IPS DF 4.7 (cell line): ENCODE measurements at regions not wholly inside any gene's neighbourhood (a gene's known extent, or its start where the extent isn't known, plus 50 kb on each side); places are given as distances from the start of the nearest gene placed in this dataset.
A peak's percentile ranks its signal among the peaks of the same experiment; 100 is the strongest.

Source experiments
- DNase-seq: peaks from one replicate; pipeline ENCODE4 v3.0.0-alpha.2; 2013; ENCODE audit warnings: low spot score; ENCODE audit errors: extremely low read depth

DNA sequence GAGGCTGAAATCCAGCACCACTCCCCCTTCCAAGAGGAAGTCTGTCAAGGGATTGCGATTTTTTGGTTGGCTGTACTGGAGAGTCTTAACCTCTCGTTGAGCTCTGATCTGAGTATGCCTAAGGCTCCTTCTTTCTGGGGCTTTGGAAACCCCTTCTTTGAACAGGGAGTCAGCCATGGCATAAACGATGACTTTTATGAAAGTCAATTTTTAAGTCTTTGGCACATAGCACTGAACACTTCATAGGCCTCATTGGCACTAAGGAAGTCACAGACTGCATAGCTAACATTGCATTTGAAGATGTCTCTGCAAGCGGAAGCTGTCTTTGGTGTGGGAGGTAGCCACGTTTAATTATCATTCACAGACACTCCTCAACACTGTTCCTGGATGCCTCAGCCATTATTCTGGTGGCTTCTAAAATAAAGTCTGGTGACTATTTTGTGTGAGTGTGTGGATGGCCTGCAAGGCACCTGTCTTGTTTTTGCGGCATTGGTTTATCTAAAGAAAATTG, 148.2 kb upstream of the NCK2 start:
- DNase-seq: no peak

DNA sequence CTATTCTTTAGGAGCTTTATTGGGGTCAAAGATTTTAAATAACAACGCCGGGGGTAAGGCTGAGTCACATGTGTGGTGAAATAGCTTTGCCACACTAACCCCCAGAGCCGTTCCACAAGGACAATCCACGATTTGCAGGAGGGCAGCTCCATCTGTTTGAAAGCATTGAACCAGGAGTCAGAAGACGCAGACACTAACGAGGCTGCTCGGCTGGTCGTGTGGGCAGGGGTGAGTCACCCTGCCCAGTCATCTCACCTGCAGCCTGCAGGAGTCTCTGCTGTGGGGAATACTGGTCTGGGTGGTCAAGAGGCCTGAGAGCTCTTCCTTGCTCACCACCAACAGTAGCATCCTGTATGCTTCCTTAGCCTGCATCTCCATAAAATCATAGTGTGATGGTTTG, 149.2 kb upstream of the NCK2 start:
- no peak for DNase-seq

DNA sequence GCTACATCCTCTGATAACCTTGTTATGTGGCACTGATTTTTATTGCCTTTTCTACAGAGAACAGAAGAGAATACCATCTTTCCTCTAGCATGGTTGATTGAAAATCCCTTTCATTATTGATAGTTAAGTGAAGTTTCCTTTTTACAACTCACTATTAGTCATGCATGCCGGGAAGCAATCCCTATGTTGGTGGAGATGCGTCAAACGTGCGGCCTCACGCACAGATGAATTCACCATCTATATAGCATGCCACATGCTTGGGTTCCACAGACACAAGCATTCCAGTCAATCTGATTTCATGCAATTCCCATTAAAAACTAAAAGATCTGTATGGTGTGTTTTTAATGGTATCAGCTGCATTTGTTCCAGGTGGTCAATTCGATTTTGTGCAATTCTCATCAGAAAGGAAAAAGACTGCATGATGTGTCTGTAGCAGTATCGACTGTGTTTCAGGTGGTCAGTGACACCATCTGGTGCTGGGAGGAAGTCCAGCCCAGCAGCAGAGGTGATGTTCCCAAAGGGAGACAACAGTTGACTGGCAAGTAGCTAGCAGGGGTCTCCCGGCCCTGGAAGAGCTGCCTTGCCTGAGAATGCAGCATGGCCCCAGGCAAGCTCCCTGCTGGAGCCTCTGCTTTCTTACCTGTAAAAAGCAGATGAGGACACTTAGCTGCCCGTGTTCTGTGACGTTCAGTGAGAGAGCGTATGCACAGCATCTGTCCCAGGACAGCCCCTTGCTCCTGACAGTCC, 151.3 kb upstream of the NCK2 start:
- no peak for DNase-seq

DNA sequence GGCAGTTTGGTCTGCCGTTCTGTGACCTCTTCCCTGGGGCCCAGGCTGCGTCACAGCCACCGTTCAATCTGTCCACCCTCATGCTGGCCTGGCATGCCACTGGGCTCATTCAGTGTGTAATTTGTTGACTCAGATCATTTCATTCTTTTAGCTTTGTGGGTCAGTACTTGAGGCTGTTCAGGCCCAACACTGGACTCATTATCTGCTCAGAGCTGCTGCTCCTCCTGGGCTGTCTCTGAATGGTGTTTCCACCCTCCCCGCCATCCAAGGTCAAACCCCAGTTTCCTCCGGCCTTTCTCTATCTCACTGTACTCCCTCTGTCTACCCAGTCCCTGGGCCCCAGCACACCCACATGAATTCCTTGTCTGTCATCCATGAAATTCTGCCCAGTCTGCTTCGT, 152.4 kb upstream of the NCK2 start:
- no peak for DNase-seq

DNA sequence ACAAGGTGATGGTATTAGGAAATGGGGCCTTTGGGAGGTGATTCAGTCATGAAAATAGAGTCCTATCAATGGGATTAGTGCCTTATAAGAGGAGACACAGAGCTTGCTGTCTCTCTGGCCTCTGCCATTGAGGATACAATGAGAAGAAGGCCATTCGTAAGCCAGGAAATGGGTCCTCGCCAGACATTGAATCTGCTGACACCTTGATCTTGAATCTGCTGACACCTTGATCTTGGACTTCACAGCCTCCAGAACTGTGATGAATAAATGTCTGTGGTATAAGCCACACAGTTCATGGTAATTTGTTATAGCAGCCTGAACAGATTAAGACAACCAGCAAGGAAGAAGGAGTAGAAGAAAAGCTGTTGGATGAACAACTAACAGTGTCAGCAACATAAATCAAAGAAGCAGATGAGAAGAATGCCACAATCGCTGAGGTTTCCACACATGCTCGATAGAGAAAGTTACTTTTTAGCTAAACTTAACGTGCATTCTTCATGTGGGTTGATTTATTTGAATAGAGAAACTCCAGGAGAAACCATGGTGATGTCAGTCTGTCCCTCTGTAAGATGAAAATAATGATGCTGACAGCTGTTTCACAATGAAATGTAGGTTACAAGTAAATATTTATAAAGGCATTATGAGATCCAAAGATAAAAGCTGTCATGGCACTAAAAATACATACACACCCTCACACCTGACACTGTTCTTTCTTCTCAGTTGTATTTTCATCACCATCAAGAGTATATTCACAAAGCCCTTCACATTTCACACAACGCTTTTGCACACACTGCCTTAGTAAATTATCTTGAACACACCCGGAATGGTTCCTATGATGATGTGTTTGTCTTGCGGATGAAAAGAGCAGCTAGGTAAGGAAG, 153.7 kb upstream of the NCK2 start:
- DNase-seq: no peak

DNA sequence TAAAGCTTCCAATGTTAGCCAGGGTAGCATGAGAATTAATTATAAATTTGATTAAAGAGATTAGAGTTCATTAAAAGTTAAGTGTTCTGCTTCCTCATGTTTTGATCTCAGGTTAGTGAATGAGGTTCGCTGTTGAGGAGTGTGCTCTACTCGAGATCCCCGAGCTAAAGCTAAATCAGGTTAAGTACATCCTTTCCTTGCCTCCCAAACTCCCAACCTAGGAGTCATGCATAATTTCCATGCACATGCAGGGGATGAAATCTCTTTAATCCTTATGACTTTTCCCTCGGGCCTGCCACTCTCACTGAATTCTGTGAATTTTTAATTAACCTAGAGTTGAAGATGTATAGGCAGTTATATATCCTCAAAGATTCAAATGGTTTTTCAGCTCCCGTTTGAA, 156.1 kb upstream of the NCK2 start:
- DNase-seq: no peak

DNA sequence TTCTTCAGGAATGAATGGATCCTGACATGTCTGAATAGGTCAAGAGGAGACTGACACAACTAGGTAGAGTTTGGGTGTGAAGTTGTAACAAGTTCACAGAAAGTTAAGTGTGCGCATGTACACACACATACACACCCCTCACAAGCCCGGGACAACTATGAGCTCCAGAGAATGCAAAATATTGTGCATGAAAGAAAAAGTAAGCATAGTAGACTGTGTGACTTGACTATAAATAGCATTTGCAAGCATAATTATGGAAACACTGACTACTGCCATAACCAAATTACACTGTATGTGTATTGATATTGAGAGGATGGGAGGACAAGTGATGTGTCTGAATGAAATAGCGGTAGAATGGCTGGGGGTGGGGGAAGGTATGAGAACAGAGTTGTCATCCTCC, 157.1 kb upstream of the NCK2 start:
- no peak for DNase-seq

DNA sequence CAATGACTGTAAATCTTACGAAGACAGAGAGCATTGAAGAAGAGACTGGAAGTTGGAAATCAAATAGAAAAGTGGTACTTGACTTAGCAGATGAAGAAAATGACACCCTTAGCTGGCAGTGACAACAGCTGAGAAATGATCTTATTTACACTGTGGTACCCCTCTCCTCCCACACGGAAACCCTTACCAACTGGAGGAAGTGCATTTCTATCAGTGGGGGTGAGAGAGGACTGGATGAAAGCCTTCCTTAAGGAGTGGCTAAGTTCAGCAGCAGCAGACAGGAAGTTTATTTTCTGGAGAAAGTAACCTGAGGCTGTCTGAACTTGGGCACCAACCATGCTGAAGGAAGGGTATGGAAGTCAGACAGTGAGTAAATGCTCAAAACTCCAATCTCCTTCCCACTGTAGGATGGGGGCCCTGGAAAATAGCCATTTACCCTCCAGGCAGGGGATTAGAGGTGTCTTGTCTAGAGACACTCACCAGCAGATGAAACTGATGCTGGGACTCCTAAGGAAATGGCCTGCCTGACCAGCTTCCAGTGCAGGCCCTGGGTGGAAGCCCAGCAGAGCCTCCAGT, 160.2 kb upstream of the NCK2 start:
- no peak for DNase-seq

DNA sequence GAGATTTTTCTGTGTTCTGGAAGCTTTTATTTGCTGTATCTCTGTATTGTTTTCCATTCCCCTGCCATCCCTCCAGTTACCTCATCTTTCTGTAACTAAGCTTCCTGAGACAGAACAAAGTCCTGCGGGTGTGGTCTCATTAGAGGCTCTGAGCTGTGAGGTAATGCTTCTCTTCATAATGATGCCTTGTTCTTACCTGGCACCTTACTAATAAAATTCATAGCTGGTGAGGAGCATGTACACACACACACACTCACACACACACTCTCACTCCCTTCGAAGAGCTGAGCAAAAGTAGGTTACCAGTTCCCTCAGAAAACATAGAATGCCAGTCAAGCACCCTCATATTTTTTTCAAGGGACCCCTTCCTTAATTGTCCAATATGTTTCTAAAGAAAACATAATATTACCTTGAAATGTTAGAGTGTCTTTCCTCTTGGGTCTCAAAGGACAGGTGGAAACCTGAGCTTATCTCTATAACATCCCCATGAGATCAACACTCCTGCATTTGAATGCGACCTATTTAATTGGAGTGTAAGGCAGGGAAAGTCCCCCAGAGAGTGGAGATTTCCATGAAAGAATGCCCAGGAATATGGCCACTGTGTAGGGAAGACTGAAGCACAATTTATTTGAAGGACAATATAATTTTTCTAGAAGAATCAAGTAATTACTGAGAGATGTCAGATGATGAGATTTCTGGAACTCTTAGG, 161.6 kb upstream of the NCK2 start:
- no peak for DNase-seq

DNA sequence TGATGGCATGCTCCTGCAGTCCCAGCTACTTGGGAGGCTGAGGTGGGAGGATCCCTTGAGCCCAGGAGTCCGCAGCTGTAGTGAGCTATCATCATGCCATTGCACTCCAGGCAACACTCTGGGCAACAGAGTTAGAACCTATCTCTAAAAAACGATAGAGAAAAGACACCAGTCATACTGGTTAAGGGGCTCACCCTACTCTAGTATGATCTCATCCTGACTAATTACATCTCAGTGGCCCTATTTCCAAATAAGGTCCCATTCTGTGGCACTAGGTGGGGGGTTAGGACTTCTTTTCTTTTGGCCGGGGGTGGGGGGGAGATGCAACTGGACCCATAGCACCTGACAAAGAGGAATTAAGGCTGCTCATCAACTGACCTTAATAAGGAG, 163.2 kb upstream of the NCK2 start:
- no peak for DNase-seq

DNA sequence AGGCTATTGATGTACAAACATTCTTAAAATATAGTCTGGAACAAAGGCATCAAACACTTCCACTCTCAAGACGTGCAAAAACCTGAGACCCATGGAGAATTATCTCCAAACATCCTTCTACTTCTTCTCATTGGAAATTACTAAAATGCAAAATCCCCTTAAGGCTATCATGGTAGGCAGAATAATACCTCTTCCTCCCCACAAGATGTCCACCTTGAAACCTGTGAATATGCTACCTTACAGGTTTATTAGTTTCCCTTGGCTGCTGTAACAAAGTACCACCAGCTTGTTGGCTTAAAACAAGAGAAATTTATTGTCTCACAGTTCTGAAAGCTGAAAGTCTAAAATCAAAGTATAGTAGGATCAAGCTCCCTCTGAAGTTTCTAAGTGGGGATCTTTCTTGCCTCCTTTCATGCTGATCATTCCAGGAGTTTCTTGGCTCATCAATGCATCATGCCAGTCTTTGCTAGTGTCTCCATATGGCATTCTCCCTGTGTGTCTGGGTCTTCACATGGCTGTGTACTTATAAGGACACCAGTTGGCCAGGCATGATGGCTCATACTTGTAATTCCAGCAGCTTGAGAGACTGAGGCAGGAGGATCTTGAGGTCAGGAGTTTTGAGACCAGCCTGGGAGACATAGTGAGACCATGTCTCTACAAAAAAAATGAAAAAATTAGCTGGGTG, 163.7 kb upstream of the NCK2 start:
- no peak for DNase-seq

DNA sequence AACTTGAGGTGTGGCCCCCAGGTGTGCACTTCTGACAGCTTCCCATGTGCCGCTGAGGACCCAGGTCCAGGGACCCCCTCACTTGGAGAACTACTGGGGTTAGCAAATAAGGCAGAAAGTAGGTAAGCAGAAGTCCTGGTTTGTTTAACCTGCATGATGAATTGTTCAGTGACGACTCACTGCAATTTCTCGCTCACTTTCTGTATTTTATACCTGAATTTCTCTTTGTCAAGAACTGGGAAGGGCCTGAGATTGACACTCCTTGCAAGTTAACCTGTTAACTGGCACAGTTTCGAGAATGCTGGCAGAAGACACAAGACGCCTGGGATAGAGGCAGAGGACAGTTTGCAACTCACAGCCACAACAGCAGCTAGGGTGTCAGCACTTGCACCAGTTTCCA, 164.5 kb upstream of the NCK2 start:
- no peak for DNase-seq

DNA sequence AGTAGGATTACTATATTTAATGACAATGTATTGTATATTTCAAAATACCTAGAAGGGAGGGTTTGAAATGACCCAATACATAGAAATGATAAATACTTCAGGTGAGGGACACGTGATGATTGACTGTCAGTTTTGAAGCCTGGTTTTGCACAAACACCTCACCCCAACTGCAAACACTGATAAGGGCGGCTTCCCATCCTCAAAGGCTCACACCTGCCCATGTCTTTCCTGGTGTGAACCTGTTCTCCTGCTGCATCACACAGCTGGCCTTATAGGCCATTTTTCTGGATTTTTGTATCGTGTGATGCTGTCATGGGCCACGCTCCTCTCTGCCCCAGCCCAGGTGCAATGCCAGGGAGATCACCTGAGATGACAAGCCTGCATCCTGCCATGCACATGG, 166.5 kb upstream of the NCK2 start:
- DNase-seq: no peak

DNA sequence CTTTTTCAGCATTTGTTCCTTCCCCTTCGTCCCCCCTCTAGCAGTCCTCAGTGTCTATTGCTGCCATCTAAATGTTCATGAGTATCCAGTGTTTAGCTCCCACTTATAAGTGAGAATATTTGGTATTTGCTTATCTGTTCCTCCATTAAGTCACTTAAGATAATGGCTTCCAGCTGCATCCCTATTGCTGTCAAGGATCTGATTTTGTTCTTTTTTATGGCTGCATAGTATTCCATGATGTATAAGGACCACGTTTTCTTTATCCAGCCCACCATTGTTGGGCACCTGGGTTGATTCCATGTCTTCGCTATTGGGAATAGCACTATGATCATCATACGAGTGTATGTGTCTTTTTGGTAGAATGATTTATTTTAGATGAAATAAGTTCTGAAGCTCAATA, 166.9 kb upstream of the NCK2 start:
- DNase-seq: no peak

DNA sequence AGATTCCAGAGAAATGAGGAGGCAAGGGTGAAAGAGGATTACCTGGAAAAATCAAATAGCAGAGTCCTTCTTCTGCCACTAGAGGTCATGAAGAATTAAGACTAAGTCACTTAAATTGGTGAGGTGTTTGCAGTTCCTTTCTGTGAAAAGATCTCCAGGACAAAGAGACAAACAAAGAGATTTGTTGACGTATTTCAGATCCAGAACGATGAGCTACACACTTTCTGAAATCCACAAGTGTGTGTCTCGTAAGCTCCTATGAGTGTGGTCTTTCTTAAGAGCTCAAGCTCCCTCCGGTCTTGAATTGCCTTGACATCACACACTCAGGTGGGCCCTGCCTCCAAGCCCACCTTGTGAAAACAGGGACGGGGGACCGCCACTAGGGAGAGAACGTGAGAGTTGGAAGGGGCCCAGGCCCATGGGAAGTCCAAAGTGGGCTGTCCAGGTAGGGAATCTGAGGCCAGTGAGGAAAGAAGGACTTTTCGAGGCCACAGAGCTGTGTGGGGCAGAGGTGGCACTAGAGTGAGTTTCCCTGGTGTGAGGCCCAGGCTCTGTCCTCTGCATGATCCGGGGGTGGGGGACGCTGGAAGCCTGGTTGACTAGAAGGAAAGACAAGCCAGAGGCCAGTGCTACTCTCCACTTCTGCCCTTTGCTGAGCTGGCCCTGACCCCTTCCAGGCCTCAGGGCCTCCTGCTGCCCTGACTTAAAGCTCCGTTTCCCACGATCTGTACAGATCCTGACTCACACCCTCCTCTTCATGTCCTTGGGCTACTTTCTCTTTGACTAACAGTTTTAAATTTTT, 168.1 kb upstream of the NCK2 start:
- peak; percentile 33 for DNase-seq

DNA sequence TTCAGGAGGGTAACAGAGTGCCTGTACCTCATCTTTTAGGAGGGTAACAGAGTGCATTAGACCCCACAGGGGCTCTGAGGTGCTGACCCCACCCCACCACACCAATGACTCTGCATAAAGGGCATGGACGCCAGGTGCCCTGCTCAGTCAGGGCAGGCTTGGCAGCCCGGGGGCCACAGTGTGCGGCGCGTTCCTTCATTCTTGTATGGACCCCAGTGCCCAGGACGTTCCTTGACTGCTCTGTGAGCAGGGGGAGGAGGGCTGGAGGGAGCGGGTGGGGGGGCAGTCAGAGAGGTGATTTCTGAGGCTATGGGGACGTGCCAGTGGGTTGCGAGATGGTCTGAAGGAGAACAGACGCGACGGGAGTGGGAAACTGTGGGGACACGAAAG, 168.7 kb upstream of the NCK2 start:
- DNase-seq: no peak

DNA sequence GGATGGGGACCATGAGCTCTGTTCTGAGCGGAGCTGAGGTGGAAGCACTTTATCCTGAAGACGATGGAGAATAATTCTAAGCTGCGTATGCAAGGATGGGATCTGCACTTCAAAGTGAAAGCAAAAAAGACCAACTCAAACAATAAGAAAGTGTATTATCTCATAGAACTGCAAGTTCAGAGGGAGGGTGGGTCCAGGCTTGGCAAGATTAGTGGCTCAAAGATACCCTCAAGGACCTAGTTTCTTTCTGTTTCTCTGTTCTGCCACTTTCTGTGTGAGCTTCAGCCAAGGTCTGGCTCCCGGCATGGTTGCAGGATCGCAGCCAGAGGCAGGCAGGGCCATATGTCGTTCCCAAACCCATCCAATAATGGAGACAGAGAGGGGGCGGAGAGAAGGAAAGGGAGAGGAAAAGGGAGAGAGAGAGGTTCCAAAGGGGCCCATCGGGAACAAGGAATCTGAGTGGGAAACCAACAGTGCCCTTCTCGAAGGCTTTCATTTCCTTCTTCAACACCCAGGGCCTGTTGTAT, 169.2 kb upstream of the NCK2 start:
- DNase-seq: no peak

DNA sequence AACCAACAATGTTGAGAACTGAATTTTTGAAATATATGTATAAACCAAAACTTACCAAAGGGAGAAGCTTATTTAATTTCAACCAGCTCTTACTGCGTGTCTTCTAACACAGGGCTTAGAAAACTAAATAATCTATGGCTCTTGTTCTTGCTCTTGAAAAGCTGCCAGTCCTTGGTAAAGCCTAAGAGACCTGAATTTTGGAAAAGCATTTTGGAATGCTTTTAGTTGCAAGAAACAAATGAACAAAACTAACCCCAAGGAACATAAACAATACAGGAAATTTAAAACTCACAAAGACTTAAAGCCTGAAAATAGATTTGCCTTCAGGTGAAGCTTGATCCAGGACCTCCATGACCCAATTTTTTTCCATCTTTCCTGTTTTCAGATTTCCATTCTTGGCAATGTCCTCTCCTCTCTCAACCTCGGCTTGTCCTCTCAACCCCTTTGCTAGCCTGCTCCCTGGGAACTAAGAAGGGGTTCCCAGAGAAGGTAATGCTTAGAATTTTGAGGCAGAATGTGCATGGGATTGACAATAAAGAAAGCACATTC, 169.8 kb upstream of the NCK2 start:
- no peak for DNase-seq

DNA sequence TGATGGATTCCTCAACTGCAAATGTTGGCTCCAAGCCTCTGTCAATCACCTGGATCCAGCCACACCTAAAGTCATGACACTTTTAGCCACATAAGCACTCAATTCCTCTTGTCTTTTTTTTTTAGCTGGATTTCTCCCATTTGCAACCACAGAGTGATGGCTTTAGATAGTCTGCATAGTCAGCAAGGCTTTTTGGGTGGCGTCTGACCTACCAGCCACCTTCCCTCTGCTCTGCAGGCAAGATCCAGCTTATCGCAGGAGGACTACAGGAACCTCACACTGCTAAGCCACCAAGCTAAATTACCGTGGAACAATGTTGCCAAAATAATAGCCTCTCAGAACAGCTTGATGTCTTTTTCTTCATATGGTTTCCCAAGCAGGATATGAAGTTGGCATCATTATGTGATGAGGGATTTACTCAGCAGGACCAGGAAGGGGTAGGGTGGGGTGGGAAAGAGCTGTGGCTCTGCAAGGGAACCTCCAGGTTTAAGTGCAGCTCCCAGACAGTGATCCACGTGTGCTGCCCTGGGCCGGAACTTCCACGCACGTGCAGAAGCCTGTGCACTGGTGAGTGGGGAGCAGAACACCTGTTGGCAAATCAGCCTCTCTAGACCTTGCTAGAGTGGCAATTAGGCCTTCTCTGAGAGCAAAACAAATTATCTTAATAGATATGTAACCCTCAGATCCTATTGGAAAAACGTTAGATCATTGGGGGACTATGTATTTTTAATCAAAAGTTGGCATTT, 170.6 kb upstream of the NCK2 start:
- DNase-seq: no peak
